ENCODE measurements at regions not wholly inside any gene's neighbourhood (a gene's known extent, or its start where the extent isn't known, plus 50 kb on each side); places are given as distances from the start of the nearest gene placed in this dataset.

GRCh38 chr5:93829346-93829745, 87.9 kb upstream of the POU5F2 start:
- no peak for FAIRE-seq
- 65 to 83% (median 69%) methylated on average over 1 of the region's 1 CpG for WGBS, 3 donors

GRCh38 chr5:93821891-93822415, 80.6 kb upstream of the POU5F2 start:
- peaks cover 0 to 3% (median 1%) of the 10 kb centered on the region in 3 donors for H3K36me3 ChIP-seq (ENCODE audit: control insufficient read depth in 3 of 3, insufficient read depth in 2 of 3, low read depth in 1 of 3, low read length in 3 of 3)
- H3K4me3 ChIP-seq (ENCODE audit: low read depth in 1 of 3, low read length in 3 of 3): no peak overlapping the region
- H3K9me3 ChIP-seq (ENCODE audit: control insufficient read depth in 2 of 2, insufficient read depth in 1 of 2, low read depth in 1 of 2, low read length in 1 of 2): peaks cover 0 to 3% of the 10 kb centered on the region in 2 donors
- H3K27ac ChIP-seq (ENCODE audit: low read depth in 1 of 3, low read length in 2 of 3): no peak overlapping the region
- H3K4me1 ChIP-seq (ENCODE audit: control insufficient read depth in 3 of 3, insufficient read depth in 2 of 3, low read depth in 1 of 3, low read length in 2 of 3): no peaks in the 10 kb centered on the region
- no peaks in the 10 kb centered on the region for H3K27me3 ChIP-seq (ENCODE audit: control insufficient read depth in 3 of 3, insufficient read depth in 3 of 3, low read length in 3 of 3)
- no peak for FAIRE-seq
- DNase-seq: no peak
- WGBS, 3 donors: 88 to 94% (median 92%) methylated on average over 4 of the region's 4 CpGs

More at GRCh38 chr5:93829346-93829745, 87.9 kb upstream of the POU5F2 start:
- Histone ChIP-seq H3K4me1 (ENCODE audit: control insufficient read depth in 3 of 3, insufficient read depth in 2 of 3, low read depth in 1 of 3, low read length in 2 of 3) (no peaks in the 10 kb centered on the region), H3K27ac (ENCODE audit: low read depth in 1 of 3, low read length in 2 of 3) (no peak overlapping the region), H3K9me3 (ENCODE audit: control insufficient read depth in 2 of 2, insufficient read depth in 1 of 2, low read depth in 1 of 2, low read length in 1 of 2) (no peaks in the 10 kb centered on the region), H3K36me3 (ENCODE audit: control insufficient read depth in 3 of 3, insufficient read depth in 2 of 3, low read depth in 1 of 3, low read length in 3 of 3) (no peaks in the 10 kb centered on the region), H3K4me3 (ENCODE audit: low read depth in 1 of 3, low read length in 3 of 3) (no peak overlapping the region), H3K27me3 (ENCODE audit: control insufficient read depth in 3 of 3, insufficient read depth in 3 of 3, low read length in 3 of 3) (no peaks in the 10 kb centered on the region)
- no peak for DNase-seq

DNA sequence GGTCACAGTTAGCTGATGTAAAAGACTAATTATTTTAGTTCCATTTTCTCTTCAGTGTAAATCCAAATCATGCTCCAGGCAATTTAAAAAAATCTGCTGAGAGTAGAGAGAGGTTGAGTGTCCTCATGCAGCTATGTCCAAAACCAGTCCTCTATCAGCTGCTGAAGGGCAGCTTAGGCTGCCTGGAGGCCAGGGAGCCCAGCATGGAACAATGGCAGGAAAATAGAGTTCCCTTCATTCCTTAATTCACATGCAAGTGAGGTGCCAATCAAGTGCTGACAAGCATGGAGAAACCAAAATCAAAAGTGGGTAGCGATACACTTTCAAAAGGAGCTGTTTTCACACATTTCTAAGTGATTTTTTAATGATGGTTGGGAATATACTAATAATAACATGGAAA, 78.3 kb upstream of the POU5F2 start:
- H3K27ac ChIP-seq (ENCODE audit: low read depth in 1 of 3, low read length in 2 of 3): no peak overlapping the region
- H3K36me3 ChIP-seq (ENCODE audit: control insufficient read depth in 3 of 3, insufficient read depth in 2 of 3, low read depth in 1 of 3, low read length in 3 of 3): peaks cover 0 to 6% (median 1%) of the 10 kb centered on the region in 3 donors
- no peak for FAIRE-seq
- H3K27me3 ChIP-seq (ENCODE audit: control insufficient read depth in 3 of 3, insufficient read depth in 3 of 3, low read length in 3 of 3): no peaks in the 10 kb centered on the region
- peaks cover 0 to 3% of the 10 kb centered on the region in 2 donors for H3K9me3 ChIP-seq (ENCODE audit: control insufficient read depth in 2 of 2, insufficient read depth in 1 of 2, low read depth in 1 of 2, low read length in 1 of 2)
- 94 to 100% (median 97%) methylated on average over 1 of the region's 1 CpG for WGBS, 3 donors
- H3K4me1 ChIP-seq (ENCODE audit: control insufficient read depth in 3 of 3, insufficient read depth in 2 of 3, low read depth in 1 of 3, low read length in 2 of 3): no peaks in the 10 kb centered on the region
- DNase-seq: no peak
- no peak overlapping the region for H3K4me3 ChIP-seq (ENCODE audit: low read depth in 1 of 3, low read length in 3 of 3)

GRCh38 chr5:93810780-93811179, 69.4 kb upstream of the POU5F2 start:
- no peak overlapping the region for H3K4me3 ChIP-seq (ENCODE audit: low read depth in 1 of 3, low read length in 3 of 3)
- H3K27ac ChIP-seq (ENCODE audit: low read depth in 1 of 3, low read length in 2 of 3): no peak overlapping the region
- no peak for FAIRE-seq
- no peaks in the 10 kb centered on the region for H3K4me1 ChIP-seq (ENCODE audit: control insufficient read depth in 3 of 3, insufficient read depth in 2 of 3, low read depth in 1 of 3, low read length in 2 of 3)
- H3K9me3 ChIP-seq (ENCODE audit: control insufficient read depth in 2 of 2, insufficient read depth in 1 of 2, low read depth in 1 of 2, low read length in 1 of 2): no peaks in the 10 kb centered on the region
- H3K27me3 ChIP-seq (ENCODE audit: control insufficient read depth in 3 of 3, insufficient read depth in 3 of 3, low read length in 3 of 3): no peaks in the 10 kb centered on the region
- H3K36me3 ChIP-seq (ENCODE audit: control insufficient read depth in 3 of 3, insufficient read depth in 2 of 3, low read depth in 1 of 3, low read length in 3 of 3): peaks cover 0 to 3% (median 0%) of the 10 kb centered on the region in 3 donors
- no peak for DNase-seq
- WGBS, 3 donors: 91 to 97% (median 96%) methylated on average over 4 of the region's 4 CpGs

GRCh38 chr5:93809430-93809829, 68.0 kb upstream of the POU5F2 start:
- no peaks in the 10 kb centered on the region for H3K4me1 ChIP-seq (ENCODE audit: control insufficient read depth in 3 of 3, insufficient read depth in 2 of 3, low read depth in 1 of 3, low read length in 2 of 3)
- no peaks in the 10 kb centered on the region for H3K27me3 ChIP-seq (ENCODE audit: control insufficient read depth in 3 of 3, insufficient read depth in 3 of 3, low read length in 3 of 3)
- DNase-seq (no peak), FAIRE-seq (peak; percentile 10)
- H3K4me3 ChIP-seq (ENCODE audit: low read depth in 1 of 3, low read length in 3 of 3): no peak overlapping the region
- no peak overlapping the region for H3K27ac ChIP-seq (ENCODE audit: low read depth in 1 of 3, low read length in 2 of 3)
- WGBS, 3 donors: 79 to 96% (median 80%) methylated on average over 1 of the region's 1 CpG
- H3K36me3 ChIP-seq (ENCODE audit: control insufficient read depth in 3 of 3, insufficient read depth in 2 of 3, low read depth in 1 of 3, low read length in 3 of 3): no peaks in the 10 kb centered on the region
- H3K9me3 ChIP-seq (ENCODE audit: control insufficient read depth in 2 of 2, insufficient read depth in 1 of 2, low read depth in 1 of 2, low read length in 1 of 2): no peaks in the 10 kb centered on the region

DNA sequence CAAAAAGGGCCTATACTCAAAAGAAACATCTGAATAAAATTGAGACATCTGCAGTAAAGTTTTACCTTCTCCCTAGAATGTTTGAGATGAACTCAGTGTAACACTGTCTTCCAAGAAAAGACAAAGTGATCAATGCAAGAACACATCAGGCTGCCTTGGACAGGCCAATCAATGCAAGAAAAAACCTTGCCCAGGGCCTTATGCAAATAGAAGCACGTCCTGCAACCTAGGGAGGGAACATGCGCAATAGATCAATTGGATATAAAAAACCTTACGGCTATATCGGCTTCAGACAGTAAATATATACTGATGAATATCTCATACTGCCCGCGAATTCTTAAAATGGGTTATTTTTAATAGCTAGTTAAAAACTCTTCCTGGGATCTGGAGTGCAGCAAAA, 66.4 kb upstream of the POU5F2 start:
- no peak for DNase-seq
- Histone ChIP-seq H3K4me1 (ENCODE audit: control insufficient read depth in 3 of 3, insufficient read depth in 2 of 3, low read depth in 1 of 3, low read length in 2 of 3) (no peaks in the 10 kb centered on the region), H3K36me3 (ENCODE audit: control insufficient read depth in 3 of 3, insufficient read depth in 2 of 3, low read depth in 1 of 3, low read length in 3 of 3) (no peaks in the 10 kb centered on the region), H3K27me3 (ENCODE audit: control insufficient read depth in 3 of 3, insufficient read depth in 3 of 3, low read length in 3 of 3) (no peaks in the 10 kb centered on the region), H3K9me3 (ENCODE audit: control insufficient read depth in 2 of 2, insufficient read depth in 1 of 2, low read depth in 1 of 2, low read length in 1 of 2) (no peaks in the 10 kb centered on the region), H3K27ac (ENCODE audit: low read depth in 1 of 3, low read length in 2 of 3) (no peak overlapping the region), H3K4me3 (ENCODE audit: low read depth in 1 of 3, low read length in 3 of 3) (no peak overlapping the region)
- WGBS, 3 donors: 91 to 96% (median 94%) methylated on average over 6 of the region's 6 CpGs
- FAIRE-seq: no peak

DNA sequence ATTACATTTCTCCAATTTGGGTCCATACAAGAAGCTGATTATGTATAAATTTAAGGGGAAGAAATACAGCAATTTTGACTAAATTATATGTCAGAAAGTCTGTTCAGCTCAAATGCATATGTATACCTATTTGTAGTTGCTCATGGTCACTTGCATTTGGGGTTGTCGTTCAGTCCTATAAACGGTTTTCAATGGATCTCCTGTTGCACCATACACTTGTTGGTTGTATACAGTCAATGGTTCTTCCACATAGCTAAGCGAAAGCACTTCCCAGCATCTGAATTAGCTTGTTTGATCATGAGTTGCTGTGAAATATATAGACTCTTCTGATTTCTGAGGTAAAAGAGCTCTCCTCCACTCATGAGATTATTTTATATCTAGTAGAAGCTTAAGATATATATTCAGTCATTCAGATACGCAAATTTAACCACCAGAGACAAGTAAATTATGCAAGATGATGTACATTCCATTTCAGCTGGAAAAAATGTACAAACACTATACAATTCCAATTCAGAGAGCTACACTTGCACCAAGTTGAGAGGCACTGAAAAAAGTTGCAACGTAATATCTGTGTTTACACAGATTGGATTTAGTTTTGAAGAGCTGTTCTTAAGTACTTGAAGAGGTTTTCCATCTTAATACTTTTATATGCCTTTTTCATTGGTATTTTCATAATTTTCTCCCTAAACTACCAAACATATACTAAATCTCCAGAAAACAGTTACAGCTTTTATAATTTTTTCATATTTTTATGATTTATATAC, 64.4 kb upstream of the POU5F2 start:
- H3K4me1 ChIP-seq (ENCODE audit: control insufficient read depth in 3 of 3, insufficient read depth in 2 of 3, low read depth in 1 of 3, low read length in 2 of 3): peaks cover 0 to 4% (median 0%) of the 10 kb centered on the region in 3 donors
- no peaks in the 10 kb centered on the region for H3K9me3 ChIP-seq (ENCODE audit: control insufficient read depth in 2 of 2, insufficient read depth in 1 of 2, low read depth in 1 of 2, low read length in 1 of 2)
- no peak overlapping the region for H3K27ac ChIP-seq (ENCODE audit: low read depth in 1 of 3, low read length in 2 of 3)
- no peaks in the 10 kb centered on the region for H3K36me3 ChIP-seq (ENCODE audit: control insufficient read depth in 3 of 3, insufficient read depth in 2 of 3, low read depth in 1 of 3, low read length in 3 of 3)
- DNase-seq (no peak), FAIRE-seq (no peak)
- H3K4me3 ChIP-seq (ENCODE audit: low read depth in 1 of 3, low read length in 3 of 3): no peak overlapping the region
- 89 to 91% (median 90%) methylated on average over 5 of the region's 5 CpGs for WGBS, 3 donors
- H3K27me3 ChIP-seq (ENCODE audit: control insufficient read depth in 3 of 3, insufficient read depth in 3 of 3, low read length in 3 of 3): no peaks in the 10 kb centered on the region

DNA sequence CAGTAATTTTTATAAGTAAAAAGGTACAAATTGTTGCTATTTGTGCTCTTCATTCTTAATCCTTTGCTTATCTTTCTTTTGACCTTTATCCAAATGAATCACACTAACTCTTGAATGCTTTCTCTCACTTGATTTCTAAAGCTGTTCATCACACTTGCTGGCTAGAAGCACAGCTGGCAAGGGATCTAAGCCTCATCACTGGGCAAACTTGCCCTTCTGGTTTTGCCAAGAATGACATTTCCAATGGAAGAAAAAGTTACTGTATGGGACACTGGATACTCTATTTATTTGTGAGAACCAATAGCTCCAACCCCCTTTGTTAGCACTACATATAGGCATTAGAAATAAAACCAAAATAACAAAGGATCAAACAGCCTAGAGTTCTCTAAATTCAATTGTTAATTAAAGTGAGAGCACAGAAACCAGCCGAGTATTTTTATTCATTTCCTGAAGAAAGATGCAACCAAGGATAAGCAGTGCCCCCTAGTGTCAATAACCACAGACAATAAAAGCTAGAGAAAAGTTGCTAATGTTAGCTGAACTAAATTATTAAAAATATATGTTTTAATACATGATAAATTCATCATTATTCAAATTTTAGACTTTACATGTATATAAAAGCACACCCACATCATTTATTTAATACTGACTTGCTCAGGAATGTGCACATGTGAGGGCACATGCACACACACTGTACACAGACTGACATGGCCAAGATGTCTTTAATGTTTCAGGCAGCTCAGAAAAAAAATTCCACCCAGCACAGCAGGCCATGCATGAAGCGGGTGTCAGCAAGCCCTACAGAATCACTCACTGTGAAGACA, 59.8 kb upstream of the POU5F2 start:
- Histone ChIP-seq H3K36me3 (ENCODE audit: control insufficient read depth in 3 of 3, insufficient read depth in 2 of 3, low read depth in 1 of 3, low read length in 3 of 3) (no peaks in the 10 kb centered on the region), H3K27me3 (ENCODE audit: control insufficient read depth in 3 of 3, insufficient read depth in 3 of 3, low read length in 3 of 3) (no peaks in the 10 kb centered on the region), H3K4me3 (ENCODE audit: low read depth in 1 of 3, low read length in 3 of 3) (no peak overlapping the region), H3K4me1 (ENCODE audit: control insufficient read depth in 3 of 3, insufficient read depth in 2 of 3, low read depth in 1 of 3, low read length in 2 of 3) (peaks cover 0 to 4% (median 0%) of the 10 kb centered on the region in 3 donors), H3K9me3 (ENCODE audit: control insufficient read depth in 2 of 2, insufficient read depth in 1 of 2, low read depth in 1 of 2, low read length in 1 of 2) (no peaks in the 10 kb centered on the region), H3K27ac (ENCODE audit: low read depth in 1 of 3, low read length in 2 of 3) (no peak overlapping the region)
- DNase-seq (peak; percentile 57 to 67), FAIRE-seq (no peak)
- WGBS, 3 donors: 21 to 31% (median 22%) methylated on average over 2 of the region's 2 CpGs

Data from small intestine (tissue), 7 donors.